ENCODE measurements at regions not wholly inside any gene's neighbourhood (a gene's known extent, or its start where the extent isn't known, plus 50 kb on each side); places are given as distances from the start of the nearest gene placed in this dataset.

GRCh38 chr3:25938566-25939325 is 148.9 kb downstream of the OXSM start:
- H3K4me1 ChIP-seq = no peaks in the 10 kb centered on the region
- DNase-seq = no peak
- intact Hi-C loops (cut with DNase I; ENCODE audit: low total_unique reads) = no loop called here
- H3K27me3 ChIP-seq = no peaks in the 10 kb centered on the region
- 38 to 43% methylated on average over 2 of the region's 2 CpGs for WGBS, 2 donors
- no peaks in the 10 kb centered on the region for H3K36me3 ChIP-seq (ENCODE audit: low read depth, missing control alignments)
- H3K9me3 ChIP-seq = no peaks in the 10 kb centered on the region
- H3K27ac ChIP-seq = no peak overlapping the region
- TF ChIP-seq CTCF (IDR thresholded peaks at IDR 0.05) (no peak), POLR2A (IDR thresholded peaks at IDR 0.05) (no peak)
- H3K4me3 ChIP-seq = no peak overlapping the region

- TF ChIP-seq CTCF (IDR thresholded peaks at IDR 0.05) = no peak
- no peak for TF ChIP-seq POLR2A (IDR thresholded peaks at IDR 0.05)
- no peaks in the 10 kb centered on the region for H3K4me1 ChIP-seq
- DNase-seq = no peak
- WGBS, 2 donors = 91 to 97% methylated on average over 2 of the region's 2 CpGs
- intact Hi-C loops (cut with DNase I; ENCODE audit: low total_unique reads) = no loop called here
- H3K4me3 ChIP-seq = no peak overlapping the region
- H3K27ac ChIP-seq = no peak overlapping the region
- no peaks in the 10 kb centered on the region for H3K27me3 ChIP-seq
- H3K9me3 ChIP-seq = no peaks in the 10 kb centered on the region
- no peaks in the 10 kb centered on the region for H3K36me3 ChIP-seq (ENCODE audit: low read depth, missing control alignments)
Measured at GRCh38 chr3:25940935-25941334, 151.0 kb downstream of the OXSM start.

GRCh38 chr3:25944329-25944728 is 154.4 kb downstream of the OXSM start:
- H3K36me3 ChIP-seq (ENCODE audit: low read depth, missing control alignments) = no peaks in the 10 kb centered on the region
- TF ChIP-seq POLR2A (IDR thresholded peaks at IDR 0.05) (no peak), CTCF (IDR thresholded peaks at IDR 0.05) (no peak)

GRCh38 chr3:25945366-25945765 is 155.5 kb downstream of the OXSM start:
- no peak for DNase-seq
- intact Hi-C loops (cut with DNase I; ENCODE audit: low total_unique reads) = no loop called here
- Histone ChIP-seq H3K27me3 (no peaks in the 10 kb centered on the region), H3K27ac (no peak overlapping the region), H3K4me3 (no peak overlapping the region), H3K9me3 (no peaks in the 10 kb centered on the region), H3K4me1 (no peaks in the 10 kb centered on the region), H3K36me3 (ENCODE audit: low read depth, missing control alignments) (no peaks in the 10 kb centered on the region)
- TF ChIP-seq POLR2A (IDR thresholded peaks at IDR 0.05) (no peak), CTCF (IDR thresholded peaks at IDR 0.05) (no peak)

More at GRCh38 chr3:25944329-25944728, 154.4 kb downstream of the OXSM start:
- Histone ChIP-seq H3K27me3 (no peaks in the 10 kb centered on the region), H3K4me3 (no peak overlapping the region), H3K27ac (no peak overlapping the region), H3K4me1 (no peaks in the 10 kb centered on the region), H3K9me3 (no peaks in the 10 kb centered on the region)
- intact Hi-C loops (cut with DNase I; ENCODE audit: low total_unique reads) = no loop called here
- no peak for DNase-seq
- 86 to 90% methylated on average over 5 of the region's 5 CpGs for WGBS, 2 donors

GRCh38 chr3:25945836-25946235 is 155.9 kb downstream of the OXSM start:
- no peaks in the 10 kb centered on the region for H3K36me3 ChIP-seq (ENCODE audit: low read depth, missing control alignments)
- H3K27ac ChIP-seq = no peak overlapping the region
- no peaks in the 10 kb centered on the region for H3K4me1 ChIP-seq
- 60 to 92% methylated on average over 1 of the region's 1 CpG for WGBS, 2 donors
- intact Hi-C loops (cut with DNase I; ENCODE audit: low total_unique reads) = no loop called here
- DNase-seq = no peak
- H3K9me3 ChIP-seq = no peaks in the 10 kb centered on the region
- no peak overlapping the region for H3K4me3 ChIP-seq
- no peak for TF ChIP-seq POLR2A (IDR thresholded peaks at IDR 0.05)
- no peak for TF ChIP-seq CTCF (IDR thresholded peaks at IDR 0.05)
- no peaks in the 10 kb centered on the region for H3K27me3 ChIP-seq

All from testis (tissue), 2 donors.